Esophagus squamous epithelium (tissue), 5 donors: ENCODE measurements at regions not wholly inside any gene's neighbourhood (a gene's known extent, or its start where the extent isn't known, plus 50 kb on each side); places are given as distances from the start of the nearest gene placed in this dataset.

Experiments
- DNase-seq: peaks from one replicate; lab custom pipeline; 2025; lab: John Stamatoyannopoulos, UW
- H3K27ac ChIP-seq, 4 donors: fragments of 200-600 bp; sonication (generic); one replicate each; pipeline ENCODE4 v1.5.1; 2016 to 2019; ENCODE audit warnings: mild to moderate bottlenecking in 1 of 4
- H3K27me3 ChIP-seq, 4 donors: fragments of 200-600 bp; sonication (generic); 1 replicate in 3 of 4; 2 replicates in 1 of 4; pipeline versions ENCODE4 v1.5.1 to v1.6.0; 2017 to 2021; ENCODE audit warnings: antibody characterized with exemption in 1 of 4
- H3K36me3 ChIP-seq, 3 donors: fragments of 200-600 bp; sonication (generic); one replicate each; pipeline ENCODE4 v1.5.1; 2016 to 2019
- H3K4me1 ChIP-seq, 3 donors: fragments of 200-600 bp; sonication (generic); one replicate each; pipeline ENCODE4 v1.5.1; 2017 to 2019
- H3K4me3 ChIP-seq, 4 donors: fragments of 200-600 bp; sonication (generic); 1 replicate in 3 of 4; 2 replicates in 1 of 4; pipeline ENCODE4 v1.5.1; 2016 to 2019; ENCODE audit warnings: mild to moderate bottlenecking in 2 of 4, moderate library complexity in 1 of 4
- H3K9me3 ChIP-seq, 3 donors: fragments of 200-600 bp; sonication (generic); one replicate each; pipeline ENCODE4 v1.5.1; 2016 to 2019
- POLR2A ChIP-seq, 4 donors: fragments of 450-650 bp; IDR thresholded peaks; one replicate each; pipeline ENCODE4 v1.6.1; 2017; ENCODE audit warnings: antibody characterized with exemption in 4 of 4, mild to moderate bottlenecking in 4 of 4, moderate library complexity in 3 of 4
- WGBS, 2 donors: methylation state at CpG; one replicate each; pipeline ENCODE4 v1.1.5; 2018; 5-methylcytosine and 5-hydroxymethylcytosine counted together
- intact Hi-C: fragments of 100-400 bp; cut with DNase I; formaldehyde crosslinking; loops from one replicate; pipeline ENCODE4 v1.15.0; 2022
- TF ChIP-seq, protein P1 (sequence below), 6 experiments: fragments of 450-650 bp in 4 of 6; fragments of 200-600 bp in 2 of 6; sonication (generic) in 2 of 6; IDR thresholded peaks; one replicate each; pipeline ENCODE4 v1.5.1; 2016 to 2019; ENCODE audit warnings: antibody characterized with exemption in 6 of 6, mild to moderate bottlenecking in 4 of 6, moderate library complexity in 4 of 6
- donor health status: DM: yes; HTN: yes; CAD: no.

- no peaks in the 10 kb centered on the region for H3K4me1 ChIP-seq
- WGBS, 2 donors: 44 to 67% methylated on average over 1 of the region's 1 CpG
- intact Hi-C loops: no loop called here
- no peak for TF ChIP-seq POLR2A (IDR thresholded peaks at IDR 0.05)
- TF ChIP-seq, protein P1, sequence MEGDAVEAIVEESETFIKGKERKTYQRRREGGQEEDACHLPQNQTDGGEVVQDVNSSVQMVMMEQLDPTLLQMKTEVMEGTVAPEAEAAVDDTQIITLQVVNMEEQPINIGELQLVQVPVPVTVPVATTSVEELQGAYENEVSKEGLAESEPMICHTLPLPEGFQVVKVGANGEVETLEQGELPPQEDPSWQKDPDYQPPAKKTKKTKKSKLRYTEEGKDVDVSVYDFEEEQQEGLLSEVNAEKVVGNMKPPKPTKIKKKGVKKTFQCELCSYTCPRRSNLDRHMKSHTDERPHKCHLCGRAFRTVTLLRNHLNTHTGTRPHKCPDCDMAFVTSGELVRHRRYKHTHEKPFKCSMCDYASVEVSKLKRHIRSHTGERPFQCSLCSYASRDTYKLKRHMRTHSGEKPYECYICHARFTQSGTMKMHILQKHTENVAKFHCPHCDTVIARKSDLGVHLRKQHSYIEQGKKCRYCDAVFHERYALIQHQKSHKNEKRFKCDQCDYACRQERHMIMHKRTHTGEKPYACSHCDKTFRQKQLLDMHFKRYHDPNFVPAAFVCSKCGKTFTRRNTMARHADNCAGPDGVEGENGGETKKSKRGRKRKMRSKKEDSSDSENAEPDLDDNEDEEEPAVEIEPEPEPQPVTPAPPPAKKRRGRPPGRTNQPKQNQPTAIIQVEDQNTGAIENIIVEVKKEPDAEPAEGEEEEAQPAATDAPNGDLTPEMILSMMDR (IDR thresholded peaks at IDR 0.05): no peak
- H3K27ac ChIP-seq: no peak overlapping the region
- H3K9me3 ChIP-seq: no peaks in the 10 kb centered on the region
- no peak for DNase-seq
- H3K36me3 ChIP-seq: no peaks in the 10 kb centered on the region
- H3K4me3 ChIP-seq: no peak overlapping the region
- no peaks in the 10 kb centered on the region for H3K27me3 ChIP-seq
These were observed 356.4 kb upstream of the GOT2 start for GRCh38 chr16:59090541-59090940.

DNA sequence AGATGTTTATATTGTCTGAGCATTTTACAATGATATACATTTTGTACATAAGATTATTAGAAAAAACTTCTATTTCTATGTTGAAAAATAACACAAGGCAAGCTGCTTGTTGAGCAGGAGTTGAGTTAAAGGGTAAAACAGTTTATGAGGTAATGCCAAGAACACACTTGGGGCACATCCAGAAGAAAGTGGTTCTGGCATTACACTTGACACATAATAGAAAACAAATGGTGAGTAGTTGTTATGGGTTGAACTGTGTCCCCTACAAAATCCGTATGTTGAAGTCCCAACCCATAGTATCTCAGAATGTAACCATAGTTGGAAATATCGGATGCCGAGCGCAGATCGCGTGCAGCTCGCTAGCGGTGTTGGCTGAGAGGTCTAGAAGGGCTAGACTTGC, 354.3 kb upstream of the GOT2 start:
- TF ChIP-seq, protein P1 (IDR thresholded peaks at IDR 0.05): no peak
- TF ChIP-seq POLR2A (IDR thresholded peaks at IDR 0.05): no peak
- no peaks in the 10 kb centered on the region for H3K36me3 ChIP-seq
- no peaks in the 10 kb centered on the region for H3K27me3 ChIP-seq
- intact Hi-C loops: no loop called here
- DNase-seq: no peak
- H3K4me1 ChIP-seq: no peaks in the 10 kb centered on the region
- H3K27ac ChIP-seq: no peak overlapping the region
- H3K4me3 ChIP-seq: no peak overlapping the region
- no peaks in the 10 kb centered on the region for H3K9me3 ChIP-seq
- WGBS, 2 donors: 88 to 91% methylated on average over 8 of the region's 8 CpGs

DNA sequence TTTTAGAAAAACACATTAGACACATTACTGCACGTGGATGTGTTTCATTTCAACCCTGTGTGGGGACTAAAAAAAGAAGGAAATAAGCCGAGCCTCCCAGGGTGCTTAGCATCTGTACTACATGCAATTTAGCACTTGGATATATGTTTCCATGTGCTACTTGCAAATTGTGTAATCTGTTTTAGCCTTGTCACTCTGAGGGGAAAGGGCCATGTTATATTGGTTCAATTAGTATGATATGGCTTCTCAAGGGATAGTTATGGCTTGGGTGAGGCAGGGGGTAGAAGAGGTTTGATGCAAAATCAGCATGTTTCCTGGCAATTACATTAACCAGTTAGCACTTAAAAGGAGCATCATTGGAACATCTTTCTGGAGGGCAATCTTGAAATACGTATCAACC, 353.5 kb upstream of the GOT2 start:
- 50 to 58% methylated on average over 3 of the region's 3 CpGs for WGBS, 2 donors
- Histone ChIP-seq H3K27ac (no peak overlapping the region), H3K4me1 (no peaks in the 10 kb centered on the region), H3K36me3 (no peaks in the 10 kb centered on the region), H3K4me3 (no peak overlapping the region), H3K9me3 (no peaks in the 10 kb centered on the region), H3K27me3 (no peaks in the 10 kb centered on the region)
- intact Hi-C loops: no loop called here
- TF ChIP-seq, protein P1 (IDR thresholded peaks at IDR 0.05): no peak
- no peak for TF ChIP-seq POLR2A (IDR thresholded peaks at IDR 0.05)
- no peak for DNase-seq

- Histone ChIP-seq H3K4me1 (no peaks in the 10 kb centered on the region), H3K36me3 (no peaks in the 10 kb centered on the region), H3K27ac (no peak overlapping the region), H3K4me3 (no peak overlapping the region), H3K27me3 (no peaks in the 10 kb centered on the region), H3K9me3 (no peaks in the 10 kb centered on the region)
- no peak for DNase-seq
- intact Hi-C loops: no loop called here
- WGBS, 2 donors: 22 to 40% methylated on average over 1 of the region's 1 CpG
- no peak for TF ChIP-seq POLR2A (IDR thresholded peaks at IDR 0.05)
- TF ChIP-seq, protein P1 (IDR thresholded peaks at IDR 0.05): no peak
These were observed 333.1 kb upstream of the GOT2 start for GRCh38 chr16:59067205-59067604.

DNA sequence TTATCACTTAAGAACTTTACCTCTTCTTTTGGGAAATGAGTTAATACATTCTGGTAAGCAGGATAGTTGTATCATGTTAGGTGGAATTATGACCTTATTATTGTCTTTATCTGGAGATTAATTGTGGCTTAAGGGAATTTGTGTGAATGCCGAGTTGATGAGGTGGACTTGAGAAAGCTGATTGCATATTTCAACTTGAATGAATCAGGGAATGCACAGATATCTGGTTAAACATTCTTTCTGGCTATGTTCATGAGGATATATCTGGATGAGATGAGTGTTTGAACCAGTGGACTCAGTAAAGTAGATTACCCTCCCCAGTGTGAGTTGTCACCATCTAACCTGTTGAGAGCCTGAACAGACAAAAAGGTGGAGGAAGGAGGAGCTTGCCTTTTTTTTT, 326.1 kb upstream of the GOT2 start:
- Histone ChIP-seq H3K4me1 (no peaks in the 10 kb centered on the region), H3K27me3 (no peaks in the 10 kb centered on the region), H3K27ac (no peak overlapping the region), H3K4me3 (no peak overlapping the region), H3K36me3 (no peaks in the 10 kb centered on the region), H3K9me3 (no peaks in the 10 kb centered on the region)
- WGBS, 2 donors: 55 to 69% methylated on average over 1 of the region's 1 CpG
- TF ChIP-seq, protein P1 (IDR thresholded peaks at IDR 0.05): no peak
- no peak for TF ChIP-seq POLR2A (IDR thresholded peaks at IDR 0.05)
- intact Hi-C loops: no loop called here
- DNase-seq: no peak
